ENCODE measurements at regions not wholly inside any gene's neighbourhood (a gene's known extent, or its start where the extent isn't known, plus 50 kb on each side); places are given as distances from the start of the nearest gene placed in this dataset.

- Histone ChIP-seq H2BK20ac (ENCODE audit: low read depth, low read length, poor library complexity, severe bottlenecking) (no peak overlapping the region), H3K79me1 (ENCODE audit: insufficient read depth, low read depth, low read length, poor library complexity, severe bottlenecking) (no peaks in the 10 kb centered on the region), H3K18ac (ENCODE audit: insufficient read length, low read depth, low read length) (no peak overlapping the region), H4K8ac (replicated peaks; ENCODE audit: insufficient read length, low read depth, low read length) (no peak overlapping the region), H3K9me3 (ENCODE audit: control insufficient read depth, low read depth, low read length) (no peaks in the 10 kb centered on the region), H4K20me1 (ENCODE audit: control insufficient read depth, insufficient read depth, insufficient read length) (no peaks in the 10 kb centered on the region), H2BK120ac (ENCODE audit: low read depth, low read length, poor library complexity, severe bottlenecking) (no peak overlapping the region), H3K14ac (ENCODE audit: insufficient read depth, low read length) (no peak overlapping the region), H2BK12ac (ENCODE audit: insufficient read length, low read depth, low read length) (no peak overlapping the region), H3K23ac (ENCODE audit: insufficient read length, low read depth, low read length) (no peak overlapping the region), H2AK5ac (ENCODE audit: insufficient read length, low read length) (no peak overlapping the region), H4K5ac (ENCODE audit: insufficient read length, low read depth, low read length) (no peak overlapping the region), H3K4me2 (ENCODE audit: insufficient read depth, insufficient read length, low read length) (no peak overlapping the region), H3K79me2 (ENCODE audit: insufficient read depth, low read length) (no peaks in the 10 kb centered on the region), H2BK15ac (ENCODE audit: low read depth, low read length) (no peak overlapping the region), H4K91ac (ENCODE audit: insufficient read length, low read depth, low read length) (no peak overlapping the region), H3K9ac (ENCODE audit: extremely low read depth, insufficient read length, low read length) (no peak overlapping the region), H3K4me1 (ENCODE audit: insufficient read depth, low read length) (no peaks in the 10 kb centered on the region), H3K27ac (ENCODE audit: insufficient read length, low read depth, low read length) (no peak overlapping the region), H3K27me3 (ENCODE audit: insufficient read depth, low read length) (no peaks in the 10 kb centered on the region), H3K23me2 (ENCODE audit: insufficient read length, low read depth, low read length, poor library complexity, severe bottlenecking) (no peaks in the 10 kb centered on the region), H3K56ac (ENCODE audit: insufficient read length, low read depth, low read length) (no peak overlapping the region), H2BK5ac (ENCODE audit: insufficient read length, low read length) (no peak overlapping the region), H3T11ph (ENCODE audit: low read length) (no peak overlapping the region), H2AFZ (ENCODE audit: low read length) (no peak overlapping the region), H3K4ac (ENCODE audit: low read depth, low read length) (no peak overlapping the region)
- H3K27ac Mint-ChIP-seq = no peak overlapping the region
- DNase-seq = no peak
- H3K4me3 Mint-ChIP-seq = no peak overlapping the region
- no peaks in the 10 kb centered on the region for H3K9me3 Mint-ChIP-seq
- no peaks in the 10 kb centered on the region; a peak in 1 of 7 replicates for H3K36me3 Mint-ChIP-seq (ENCODE audit: insufficient read depth in 1 of 3, low read depth in 3 of 3)
- peaks cover 6 to 17% of the 10 kb centered on the region in 2 experiments for H3K4me1 Mint-ChIP-seq
- no peak for TF ChIP-seq CTCF (conservative IDR thresholded peaks at IDR 0.05)
- H3K27me3 Mint-ChIP-seq (ENCODE audit: low read depth) = peaks cover 16% of the 10 kb centered on the region
- no CpG with 5 or more reads among the region's 8 CpGs for WGBS (ENCODE audit: extremely low coverage, insufficient read length, low lambda C conversion rate)
These were observed 133.9 kb upstream of the IGSF21 start for GRCh38 chr1:17973694-17974093.

Measured in H9 (cell line).